ENCODE measurements at regions not wholly inside any gene's neighbourhood (a gene's known extent, or its start where the extent isn't known, plus 50 kb on each side); places are given as distances from the start of the nearest gene placed in this dataset.

DNA sequence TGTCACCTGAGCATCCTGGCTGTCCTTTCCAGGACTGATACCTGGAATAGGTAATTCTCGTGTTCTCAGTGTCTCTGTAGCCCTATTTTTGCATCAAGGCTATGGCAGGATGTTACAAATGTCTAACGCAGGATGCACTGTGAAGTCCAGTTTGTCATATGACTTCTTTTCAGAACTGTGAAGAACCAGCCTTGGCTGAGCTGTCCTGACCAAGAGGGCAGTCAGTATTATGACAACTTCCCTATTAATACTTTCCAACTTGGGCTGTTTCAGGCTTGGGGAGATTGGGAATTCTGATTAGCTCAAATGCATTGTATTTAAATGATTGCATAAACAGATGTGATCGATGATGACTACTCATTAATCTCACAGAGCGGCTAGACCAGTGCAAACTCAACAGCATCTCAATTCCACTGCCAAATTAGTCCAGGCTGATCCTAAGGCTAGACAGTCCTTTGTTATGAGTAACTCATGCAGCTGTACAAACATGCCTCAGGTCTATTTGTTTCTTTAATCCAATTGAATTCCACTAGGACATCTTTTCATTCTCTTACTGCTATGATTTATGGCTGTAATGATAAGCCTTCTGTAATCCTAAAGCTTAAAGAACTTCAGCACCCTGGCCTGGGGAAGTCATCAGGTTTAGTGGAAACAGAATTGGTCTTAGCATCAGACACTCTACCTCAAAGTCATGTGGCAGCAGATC is 331.6 kb downstream of the KCNS3 start:
- TF ChIP-seq, protein P1, sequence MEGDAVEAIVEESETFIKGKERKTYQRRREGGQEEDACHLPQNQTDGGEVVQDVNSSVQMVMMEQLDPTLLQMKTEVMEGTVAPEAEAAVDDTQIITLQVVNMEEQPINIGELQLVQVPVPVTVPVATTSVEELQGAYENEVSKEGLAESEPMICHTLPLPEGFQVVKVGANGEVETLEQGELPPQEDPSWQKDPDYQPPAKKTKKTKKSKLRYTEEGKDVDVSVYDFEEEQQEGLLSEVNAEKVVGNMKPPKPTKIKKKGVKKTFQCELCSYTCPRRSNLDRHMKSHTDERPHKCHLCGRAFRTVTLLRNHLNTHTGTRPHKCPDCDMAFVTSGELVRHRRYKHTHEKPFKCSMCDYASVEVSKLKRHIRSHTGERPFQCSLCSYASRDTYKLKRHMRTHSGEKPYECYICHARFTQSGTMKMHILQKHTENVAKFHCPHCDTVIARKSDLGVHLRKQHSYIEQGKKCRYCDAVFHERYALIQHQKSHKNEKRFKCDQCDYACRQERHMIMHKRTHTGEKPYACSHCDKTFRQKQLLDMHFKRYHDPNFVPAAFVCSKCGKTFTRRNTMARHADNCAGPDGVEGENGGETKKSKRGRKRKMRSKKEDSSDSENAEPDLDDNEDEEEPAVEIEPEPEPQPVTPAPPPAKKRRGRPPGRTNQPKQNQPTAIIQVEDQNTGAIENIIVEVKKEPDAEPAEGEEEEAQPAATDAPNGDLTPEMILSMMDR (IDR thresholded peaks at IDR 0.05): no peak
- no peak for TF ChIP-seq POLR2A (IDR thresholded peaks at IDR 0.05)
